ENCODE measurements at regions not wholly inside any gene's neighbourhood (a gene's known extent, or its start where the extent isn't known, plus 50 kb on each side); places are given as distances from the start of the nearest gene placed in this dataset.
A peak's percentile ranks its signal among the peaks of the same experiment; 100 is the strongest.
"Not testable (repeated sequence)": the region's sequence is repeated elsewhere in the genome, so short reads cannot be mapped to it uniquely, and the experiment has no call there.

GRCh38 chr10:34907743-34908430 lies 92.8 kb upstream of the PARD3 start:
- no peak for DNase-seq

DNA sequence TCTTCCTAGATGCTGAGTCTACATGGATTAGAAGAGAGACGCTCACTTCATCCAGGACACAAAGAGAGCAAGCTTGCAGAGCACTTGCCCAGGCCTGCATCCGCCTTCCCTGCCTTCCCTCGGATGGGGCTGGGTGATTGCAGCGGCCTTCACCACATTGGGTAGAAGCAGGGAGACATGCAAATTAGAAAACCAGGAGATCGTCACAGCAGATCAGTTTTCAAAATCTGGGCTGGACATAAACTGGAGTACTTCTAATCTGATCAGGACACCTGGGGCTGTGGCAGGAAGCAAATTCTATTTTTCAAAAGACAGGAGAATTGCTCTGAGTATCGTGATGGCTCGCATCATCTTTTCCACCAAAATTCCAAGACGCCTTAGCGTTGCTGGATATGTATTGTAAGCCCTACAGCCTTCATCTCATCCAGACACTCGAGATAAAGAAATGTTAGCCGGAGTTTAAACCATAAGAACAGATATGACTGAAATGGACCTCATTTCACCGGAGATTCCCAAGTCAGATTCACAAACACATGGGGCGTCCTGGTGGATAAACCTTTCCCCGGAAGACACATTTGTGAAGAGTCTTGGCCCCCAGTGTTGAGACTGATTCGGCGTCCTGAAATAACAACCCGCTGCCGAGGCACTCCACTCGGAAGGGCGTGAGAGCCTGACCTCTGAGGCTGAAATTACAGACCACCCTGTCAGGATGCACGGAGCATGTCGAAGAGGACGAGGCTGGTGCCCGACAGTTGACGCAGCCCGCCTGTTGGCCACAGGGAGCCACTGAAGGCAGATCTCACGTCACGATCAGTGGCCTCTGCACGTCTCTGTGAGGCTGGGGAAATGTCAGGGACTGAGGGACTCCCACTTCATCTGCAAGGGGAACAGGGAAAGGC lies 91.2 kb upstream of the PARD3 start:
- DNase-seq = peak; percentile 54

GRCh38 chr10:34905200-34905927 lies 90.3 kb upstream of the PARD3 start:
- DNase-seq = no peak

- no peak for DNase-seq
Observed at GRCh38 chr10:34904191-34904590, 89.1 kb upstream of the PARD3 start.

DNA sequence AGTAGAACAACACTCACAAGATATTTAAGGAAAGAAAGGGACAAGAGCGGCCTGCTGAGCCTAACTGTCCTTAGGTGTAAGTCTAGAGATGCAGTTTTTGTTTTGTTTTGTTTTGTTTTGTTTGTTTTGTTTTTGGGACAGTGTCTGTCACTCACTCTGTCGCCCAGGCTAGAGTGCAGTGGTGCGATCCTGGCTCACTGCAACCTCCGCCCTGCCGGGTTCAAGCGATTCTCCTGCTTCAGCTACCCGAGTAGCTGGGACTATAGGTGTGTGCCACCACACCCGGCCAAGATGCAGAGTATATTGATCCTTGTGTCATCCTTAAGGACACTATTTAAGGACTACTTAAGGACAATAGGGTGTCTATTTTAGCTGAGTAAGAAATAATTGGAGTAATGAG lies 84.1 kb upstream of the PARD3 start:
- no peak for DNase-seq

DNA sequence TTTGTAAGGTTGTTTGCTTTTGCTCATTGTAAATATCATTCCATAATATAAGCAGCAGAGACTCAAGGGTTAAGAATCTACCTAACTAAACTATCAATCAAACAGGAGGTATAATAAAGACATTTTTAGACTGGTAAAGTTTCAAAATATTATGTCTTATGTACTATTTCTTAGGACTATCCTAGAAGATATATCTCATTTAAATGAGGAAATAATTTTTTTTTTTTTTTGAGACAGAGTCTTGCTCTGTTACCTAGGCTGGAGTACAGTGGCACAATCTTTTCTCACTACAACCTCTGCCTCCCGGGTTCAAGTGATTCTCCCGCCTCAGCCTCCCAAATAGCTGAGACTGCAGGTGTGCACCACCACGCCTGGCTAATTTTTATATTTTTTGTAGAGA lies 80.9 kb upstream of the PARD3 start:
- DNase-seq = no peak

DNA sequence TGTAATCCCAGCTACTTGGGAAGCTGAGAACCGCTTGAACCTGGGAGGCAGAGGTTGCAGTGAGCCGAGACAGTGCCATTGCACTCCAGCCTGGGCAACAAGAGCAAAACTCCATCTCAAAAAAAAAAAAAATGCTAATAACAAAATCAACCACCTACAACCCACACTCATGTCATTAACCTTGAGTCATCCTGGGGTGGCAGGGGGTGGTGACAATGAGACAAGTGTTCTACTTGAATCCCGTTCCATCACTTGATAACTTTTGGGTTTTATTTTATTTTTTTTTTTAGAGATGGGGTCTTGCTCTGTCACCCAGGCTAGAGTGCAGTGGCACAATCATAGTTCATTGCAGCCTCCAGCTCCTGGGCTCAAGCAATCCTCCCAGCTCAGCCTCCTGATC lies 80.0 kb upstream of the PARD3 start:
- DNase-seq = not testable (repeated sequence)

GRCh38 chr10:34892521-34892920 lies 77.4 kb upstream of the PARD3 start:
- DNase-seq = not testable (repeated sequence)

DNA sequence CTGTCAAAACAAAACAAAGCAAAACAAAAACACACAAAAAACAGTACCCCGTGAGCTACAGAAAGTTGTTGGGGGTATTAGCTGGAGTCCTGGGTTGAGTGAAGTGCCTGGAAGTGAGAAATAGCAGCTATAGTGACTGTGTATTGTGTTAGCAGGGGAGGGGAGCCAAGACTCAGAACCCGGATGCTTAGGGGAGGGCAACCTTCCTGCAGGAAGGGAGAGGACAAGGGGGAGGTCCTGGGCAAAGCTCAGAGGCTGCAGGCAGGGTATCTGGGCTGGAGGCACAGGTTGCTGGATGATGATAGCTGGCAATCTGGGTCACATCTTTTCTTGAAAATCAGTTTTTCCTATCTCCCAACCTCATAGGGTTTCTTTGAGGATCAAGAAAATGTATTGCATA lies 75.8 kb upstream of the PARD3 start:
- no peak for DNase-seq

DNA sequence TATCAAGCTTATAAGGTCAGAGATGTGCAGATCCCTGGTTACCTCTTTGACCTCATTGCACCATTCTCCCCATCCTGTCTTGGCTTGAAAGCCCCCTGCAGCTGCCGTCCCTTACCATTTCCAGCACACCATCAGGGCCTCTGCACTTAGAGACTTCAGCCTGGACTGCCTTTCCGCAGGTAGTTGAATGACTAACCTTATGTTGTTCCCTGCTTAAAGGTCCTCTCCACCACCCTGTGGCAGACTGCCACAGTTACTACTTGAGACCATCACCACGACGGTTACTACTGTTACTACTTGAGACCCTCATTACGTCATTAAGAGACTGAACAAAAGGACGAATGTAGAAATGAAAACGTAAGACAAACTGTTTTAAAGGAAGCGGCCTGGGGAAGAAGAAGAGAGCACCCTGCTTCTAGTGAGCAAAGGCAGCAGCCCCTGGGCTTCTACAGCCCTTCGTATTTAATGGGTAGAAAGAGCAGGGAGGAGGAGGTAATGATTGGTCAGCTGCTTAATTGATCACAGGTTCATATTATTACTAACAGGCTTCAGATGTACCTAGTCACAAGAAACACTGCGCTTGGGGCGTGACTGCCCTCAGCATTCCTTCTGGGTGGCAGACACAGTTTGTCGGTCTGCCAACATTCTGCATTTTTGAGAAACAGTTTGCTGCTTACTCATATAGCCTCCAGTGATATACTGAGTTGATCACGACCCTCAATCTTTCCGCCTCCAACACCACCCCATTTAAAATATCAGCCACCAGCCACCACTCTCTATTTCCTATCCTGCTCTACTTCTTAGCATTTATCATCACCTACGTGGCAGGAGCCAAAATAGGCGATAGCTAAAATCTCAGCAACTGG lies 74.1 kb upstream of the PARD3 start:
- DNase-seq = no peak

DNA sequence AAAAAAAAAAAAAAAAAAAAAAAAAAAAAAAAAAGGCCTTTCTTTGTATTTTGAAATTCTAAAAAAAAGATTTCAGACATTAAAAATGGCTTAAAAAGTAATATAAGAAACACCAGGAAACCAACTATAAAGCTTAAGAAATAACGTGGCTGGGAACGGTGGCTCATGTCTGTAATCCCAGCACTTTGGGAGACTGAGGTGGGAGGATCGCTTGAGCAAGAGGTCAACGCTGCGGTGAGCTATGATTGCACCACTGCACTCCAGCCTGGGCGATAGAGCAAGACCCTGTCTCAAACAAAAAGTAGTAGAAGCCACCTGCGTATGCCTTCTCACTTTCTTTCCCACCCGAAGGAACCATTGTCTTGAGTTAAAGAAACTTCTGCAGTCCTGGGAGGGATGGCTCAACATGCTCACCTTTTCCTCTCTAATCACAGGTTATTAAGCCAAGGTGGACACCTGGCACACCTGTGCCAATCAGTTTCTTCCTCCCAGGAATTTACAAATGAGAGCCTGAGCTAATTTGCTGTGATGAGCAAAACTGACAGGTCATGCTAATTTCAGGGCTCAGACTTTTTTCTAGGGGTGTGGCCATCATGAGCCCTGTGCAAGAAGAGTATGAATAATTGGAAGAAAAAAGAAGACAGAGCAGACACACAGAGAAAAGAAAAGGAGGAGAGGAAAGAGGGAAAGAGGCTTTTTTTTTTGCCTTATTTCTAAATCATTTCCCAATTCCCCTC lies 72.0 kb upstream of the PARD3 start:
- no peak for DNase-seq

GRCh38 chr10:34885898-34886297 lies 70.8 kb upstream of the PARD3 start:
- no peak for DNase-seq

DNA sequence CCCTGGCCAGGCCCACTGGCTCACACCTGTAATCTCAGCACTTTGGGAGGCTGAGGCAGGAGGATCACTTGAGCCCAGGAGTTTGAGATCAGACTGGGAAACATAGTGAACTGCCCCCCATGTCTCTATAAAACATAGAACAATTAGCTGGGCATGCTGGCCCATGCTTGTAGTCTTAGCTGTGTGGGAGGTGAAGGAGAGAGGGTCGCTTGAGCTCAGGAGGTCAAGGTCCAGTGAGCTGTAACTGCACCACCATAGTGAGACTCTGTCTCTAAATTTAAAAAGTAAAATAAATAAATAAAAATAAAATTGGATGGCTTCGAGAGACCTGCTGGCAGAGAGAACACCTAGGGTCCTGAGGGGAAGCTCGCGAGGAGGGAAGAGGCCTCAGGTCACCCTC lies 69.9 kb upstream of the PARD3 start:
- no peak for DNase-seq

GRCh38 chr10:34884272-34884952 lies 69.3 kb upstream of the PARD3 start:
- no peak for DNase-seq

- no peak for DNase-seq
Observed at GRCh38 chr10:34880817-34881216, 65.7 kb upstream of the PARD3 start.

- not testable (repeated sequence) for DNase-seq
Observed at GRCh38 chr10:34878651-34879050, 63.6 kb upstream of the PARD3 start.

DNA sequence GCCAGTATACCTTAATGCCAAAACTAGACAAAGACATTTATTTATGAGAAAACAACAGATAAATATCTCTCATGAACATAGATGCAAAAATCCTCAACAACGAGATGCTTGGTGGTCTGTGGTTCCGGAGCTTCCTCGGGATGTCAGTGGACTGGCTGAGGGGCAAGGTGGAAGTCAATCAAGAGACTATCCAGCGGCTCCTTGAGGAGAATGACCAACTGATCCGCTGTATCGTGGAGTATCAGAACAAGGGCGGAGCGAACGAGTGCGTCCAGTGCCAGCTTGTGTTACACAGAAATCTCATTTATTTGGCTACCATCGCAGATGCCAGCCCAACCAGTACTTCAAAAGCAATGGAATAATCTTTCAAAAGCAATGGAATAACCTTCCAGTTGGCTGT lies 60.0 kb upstream of the PARD3 start:
- no peak for DNase-seq

DNA sequence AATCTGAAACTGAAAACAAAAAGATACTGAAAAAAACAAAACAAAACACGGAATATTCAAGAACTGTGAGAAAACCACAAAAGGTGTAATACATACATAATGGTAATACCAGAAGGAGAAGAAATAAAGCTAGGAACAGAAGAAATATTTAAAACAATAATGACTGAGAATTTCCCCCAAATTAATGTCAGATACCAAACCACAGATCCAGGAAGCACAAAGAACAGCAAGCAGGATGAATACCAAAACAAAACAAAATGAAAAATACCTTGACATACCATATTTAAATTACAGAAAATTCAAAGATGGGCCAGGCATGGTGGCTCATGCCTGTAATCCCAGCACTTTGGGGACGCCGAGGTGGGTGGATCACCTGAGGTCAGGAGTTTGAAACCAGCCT lies 57.7 kb upstream of the PARD3 start:
- DNase-seq = no peak

- DNase-seq = no peak
Observed at GRCh38 chr10:34869135-34869836, 54.2 kb upstream of the PARD3 start.

DNA sequence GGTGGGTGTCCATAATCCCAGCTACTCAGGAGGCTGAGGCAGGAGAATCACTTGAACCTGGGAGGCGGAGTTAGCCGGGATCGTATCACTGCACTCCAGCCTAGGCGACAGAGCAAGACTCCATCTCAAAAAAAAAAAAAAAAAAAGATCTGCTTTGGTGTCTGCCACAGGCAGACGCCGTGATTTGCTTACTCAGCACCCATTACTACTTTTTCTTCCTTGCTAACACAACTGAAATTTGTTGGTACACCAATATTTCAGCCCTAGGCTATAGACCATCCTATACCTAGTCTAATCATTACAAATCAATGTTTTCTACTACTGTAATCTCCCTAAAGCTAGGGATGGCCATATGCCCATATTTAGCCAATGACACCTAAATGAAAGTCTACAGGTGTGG lies 53.5 kb upstream of the PARD3 start:
- no peak for DNase-seq

DNA sequence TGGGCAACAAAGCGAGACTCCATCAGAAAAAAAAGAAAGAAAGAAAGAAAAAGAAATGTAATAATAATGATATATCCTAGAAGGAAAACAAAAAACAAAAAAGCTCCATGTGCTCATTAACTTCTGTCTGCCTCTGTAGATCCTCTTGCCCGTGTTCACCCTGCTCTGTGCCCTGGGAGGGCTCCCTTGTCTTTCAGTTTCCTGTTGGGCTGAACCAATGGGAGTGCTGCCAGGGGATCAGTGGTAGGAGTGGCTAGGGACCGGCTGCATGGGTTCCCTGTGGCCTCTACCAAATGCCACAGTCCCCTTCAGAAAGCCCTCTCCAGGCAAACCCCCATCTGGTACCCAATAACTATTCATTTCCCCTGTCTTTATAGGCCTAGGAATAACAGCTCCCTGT lies 51.8 kb upstream of the PARD3 start:
- no peak for DNase-seq
